IMR-90 (cell line): ENCODE measurements at regions not wholly inside any gene's neighbourhood (a gene's known extent, or its start where the extent isn't known, plus 50 kb on each side); places are given as distances from the start of the nearest gene placed in this dataset.

Experiments used
- CEBPB ChIP-seq: IDR thresholded peaks from 2 replicates; pipeline ENCODE4 v1.6.1; 2012; ENCODE audit warnings: low read depth, low read length, improper control_type of control experiment
- CTCF ChIP-seq: conservative IDR thresholded peaks from 2 replicates; pipeline ENCODE4 v1.5.1; 2012; ENCODE audit warnings: mild to moderate bottlenecking, low read depth, low read length, improper control_type of control experiment
- ELK1 ChIP-seq: fragments of 150-350 bp; IDR thresholded peaks from 2 replicates; pipeline ENCODE4 v1.6.1; 2016; ENCODE audit warnings: low read depth, mild to moderate bottlenecking, low read length, moderate library complexity, borderline replicate concordance
- MAFK ChIP-seq: IDR thresholded peaks from 2 replicates; pipeline ENCODE4 v1.6.1; 2012; ENCODE audit warnings: low read depth, low read length, improper control_type of control experiment
- MAZ ChIP-seq: IDR thresholded peaks from 2 replicates; pipeline ENCODE4 v1.6.1; 2012; ENCODE audit warnings: low read depth, mild to moderate bottlenecking, low read length, improper control_type of control experiment, moderate library complexity, borderline replicate concordance
- MXI1 ChIP-seq: IDR thresholded peaks from 2 replicates; pipeline ENCODE4 v1.6.1; 2012; ENCODE audit warnings: low read depth, mild to moderate bottlenecking, low read length, moderate library complexity, borderline replicate concordance
- NFE2L2 ChIP-seq: fragments of 150-350 bp; IDR thresholded peaks from 2 replicates; pipeline ENCODE4 v1.6.1; 2016; ENCODE audit warnings: low read depth, mild to moderate bottlenecking, low read length
- POLR2A ChIP-seq: IDR thresholded peaks from 2 replicates; pipeline ENCODE4 v1.6.1; 2012; ENCODE audit warnings: mild to moderate bottlenecking, low read depth, low read length
- RAD21 ChIP-seq: IDR thresholded peaks from 2 replicates; pipeline ENCODE4 v1.6.1; 2012; ENCODE audit warnings: low read length, improper control_type of control experiment
- RCOR1 ChIP-seq: IDR thresholded peaks from 2 replicates; pipeline ENCODE4 v1.6.1; 2012; ENCODE audit warnings: mild to moderate bottlenecking, low read length, improper control_type of control experiment; ENCODE audit not compliant: insufficient replicate concordance
- RFX5 ChIP-seq: IDR thresholded peaks from 2 replicates; pipeline ENCODE4 v1.8.0; 2012; ENCODE audit warnings: low read depth, mild to moderate bottlenecking, low read length, moderate library complexity
- SMC3 ChIP-seq: fragments of 150-350 bp; IDR thresholded peaks from 2 replicates; pipeline ENCODE4 v1.6.1; 2016; ENCODE audit warnings: low read depth, mild to moderate bottlenecking, antibody characterized with exemption, low read length, moderate library complexity
- USF2 ChIP-seq: fragments of 150-350 bp; IDR thresholded peaks from 2 replicates; pipeline ENCODE4 v1.6.1; 2017; ENCODE audit warnings: mild to moderate bottlenecking, antibody characterized with exemption, low read length, low read depth

- TF ChIP-seq POLR2A (no peak), SMC3 (no peak), CTCF (no peak), CEBPB (no peak), RFX5 (no peak), ELK1 (no peak), MAZ (no peak), USF2 (no peak), MAFK (no peak), RCOR1 (no peak), MXI1 (no peak), RAD21 (no peak), NFE2L2 (no peak)
Observed at GRCh38 chr4:149135062-149135461, 680.6 kb downstream of the IQCM start.
